WTC11 (cell line): ENCODE measurements at regions not wholly inside any gene's neighbourhood (a gene's known extent, or its start where the extent isn't known, plus 50 kb on each side); places are given as distances from the start of the nearest gene placed in this dataset.

Experiments used
- CTCF ChIP-seq: fragments of 200-600 bp; IDR thresholded peaks from 2 replicates; pipeline ENCODE4 v1.8.0; 2022; ENCODE audit warnings: antibody characterized with exemption
- ESRRA ChIP-seq: sonication (generic); formaldehyde crosslinking; IDR thresholded peaks from 2 replicates; pipeline ENCODE4 v1.8.1; 2022; ENCODE audit warnings: mild to moderate bottlenecking, missing genetic modification reagents, borderline replicate concordance
- ETV6 ChIP-seq: sonication (generic); formaldehyde crosslinking; IDR thresholded peaks from 2 replicates; pipeline ENCODE4 v1.8.1; 2022; ENCODE audit warnings: mild to moderate bottlenecking, missing genetic modification reagents
- FOXK1 ChIP-seq: sonication (generic); formaldehyde crosslinking; IDR thresholded peaks from 2 replicates; pipeline ENCODE4 v1.8.0; 2022; ENCODE audit warnings: mild to moderate bottlenecking, moderate library complexity, missing genetic modification reagents
- HMGXB4 ChIP-seq: sonication (generic); formaldehyde crosslinking; IDR thresholded peaks from 2 replicates; pipeline ENCODE4 v1.8.1; 2023; ENCODE audit warnings: mild to moderate bottlenecking, moderate library complexity, missing genetic modification reagents
- NR1H2 ChIP-seq: sonication (generic); formaldehyde crosslinking; IDR thresholded peaks from 2 replicates; pipeline ENCODE4 v1.9.0; 2021; ENCODE audit warnings: mild to moderate bottlenecking, moderate library complexity, missing genetic modification reagents
- SMAD4 ChIP-seq: sonication (generic); formaldehyde crosslinking; IDR thresholded peaks from 2 replicates; pipeline ENCODE4 v1.8.0; 2022; ENCODE audit warnings: mild to moderate bottlenecking, missing genetic modification reagents
- ZNF423 ChIP-seq: fragments of 250-450 bp; sonication (Bioruptor Pico); IDR thresholded peaks from 2 replicates; pipeline ENCODE4 v2.1.2; 2022; ENCODE audit warnings: mild to moderate bottlenecking, moderate library complexity
- TF ChIP-seq, protein P1 (sequence below): sonication (generic); formaldehyde crosslinking; IDR thresholded peaks from 2 replicates; pipeline ENCODE4 v1.8.0; 2023; ENCODE audit warnings: missing genetic modification reagents, mild to moderate bottlenecking, borderline replicate concordance
- TF ChIP-seq, protein P2 (sequence below): sonication (generic); formaldehyde crosslinking; IDR thresholded peaks from 2 replicates; pipeline ENCODE4 v1.8.1; 2022; ENCODE audit warnings: mild to moderate bottlenecking, moderate library complexity, missing genetic modification reagents
- TF ChIP-seq, protein P3 (sequence below): fragments of 250-450 bp; sonication (Bioruptor Pico); IDR thresholded peaks from 2 replicates; pipeline ENCODE4 v2.1.2; 2022; ENCODE audit warnings: mild to moderate bottlenecking, moderate library complexity
- TF ChIP-seq, protein P4 (sequence below): sonication (generic); formaldehyde crosslinking; IDR thresholded peaks from 2 replicates; pipeline ENCODE4 v1.8.0; 2022; ENCODE audit warnings: mild to moderate bottlenecking, missing genetic modification reagents
- TF ChIP-seq, protein P5 (sequence below): sonication (generic); formaldehyde crosslinking; IDR thresholded peaks from 2 replicates; pipeline ENCODE4 v1.8.0; 2022; ENCODE audit warnings: mild to moderate bottlenecking, missing genetic modification reagents
- TF ChIP-seq, protein P6 (sequence below): sonication (generic); formaldehyde crosslinking; IDR thresholded peaks from 2 replicates; pipeline ENCODE4 v1.8.0; 2022; ENCODE audit warnings: missing genetic modification reagents

- TF ChIP-seq FOXK1 (CRISPR knock-in tag) (no peak), CTCF (no peak), ETV6 (no peak), ESRRA (CRISPR knock-in tag) (no peak), ZNF423 (CRISPR knock-in tag) (no peak), HMGXB4 (CRISPR knock-in tag) (no peak), NR1H2 (CRISPR knock-in tag) (no peak), SMAD4 (CRISPR knock-in tag) (no peak)
- TF ChIP-seq, protein P1, sequence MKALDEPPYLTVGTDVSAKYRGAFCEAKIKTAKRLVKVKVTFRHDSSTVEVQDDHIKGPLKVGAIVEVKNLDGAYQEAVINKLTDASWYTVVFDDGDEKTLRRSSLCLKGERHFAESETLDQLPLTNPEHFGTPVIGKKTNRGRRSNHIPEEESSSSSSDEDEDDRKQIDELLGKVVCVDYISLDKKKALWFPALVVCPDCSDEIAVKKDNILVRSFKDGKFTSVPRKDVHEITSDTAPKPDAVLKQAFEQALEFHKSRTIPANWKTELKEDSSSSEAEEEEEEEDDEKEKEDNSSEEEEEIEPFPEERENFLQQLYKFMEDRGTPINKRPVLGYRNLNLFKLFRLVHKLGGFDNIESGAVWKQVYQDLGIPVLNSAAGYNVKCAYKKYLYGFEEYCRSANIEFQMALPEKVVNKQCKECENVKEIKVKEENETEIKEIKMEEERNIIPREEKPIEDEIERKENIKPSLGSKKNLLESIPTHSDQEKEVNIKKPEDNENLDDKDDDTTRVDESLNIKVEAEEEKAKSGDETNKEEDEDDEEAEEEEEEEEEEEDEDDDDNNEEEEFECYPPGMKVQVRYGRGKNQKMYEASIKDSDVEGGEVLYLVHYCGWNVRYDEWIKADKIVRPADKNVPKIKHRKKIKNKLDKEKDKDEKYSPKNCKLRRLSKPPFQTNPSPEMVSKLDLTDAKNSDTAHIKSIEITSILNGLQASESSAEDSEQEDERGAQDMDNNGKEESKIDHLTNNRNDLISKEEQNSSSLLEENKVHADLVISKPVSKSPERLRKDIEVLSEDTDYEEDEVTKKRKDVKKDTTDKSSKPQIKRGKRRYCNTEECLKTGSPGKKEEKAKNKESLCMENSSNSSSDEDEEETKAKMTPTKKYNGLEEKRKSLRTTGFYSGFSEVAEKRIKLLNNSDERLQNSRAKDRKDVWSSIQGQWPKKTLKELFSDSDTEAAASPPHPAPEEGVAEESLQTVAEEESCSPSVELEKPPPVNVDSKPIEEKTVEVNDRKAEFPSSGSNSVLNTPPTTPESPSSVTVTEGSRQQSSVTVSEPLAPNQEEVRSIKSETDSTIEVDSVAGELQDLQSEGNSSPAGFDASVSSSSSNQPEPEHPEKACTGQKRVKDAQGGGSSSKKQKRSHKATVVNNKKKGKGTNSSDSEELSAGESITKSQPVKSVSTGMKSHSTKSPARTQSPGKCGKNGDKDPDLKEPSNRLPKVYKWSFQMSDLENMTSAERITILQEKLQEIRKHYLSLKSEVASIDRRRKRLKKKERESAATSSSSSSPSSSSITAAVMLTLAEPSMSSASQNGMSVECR (CRISPR knock-in tag), result no peak
- TF ChIP-seq, protein P2, sequence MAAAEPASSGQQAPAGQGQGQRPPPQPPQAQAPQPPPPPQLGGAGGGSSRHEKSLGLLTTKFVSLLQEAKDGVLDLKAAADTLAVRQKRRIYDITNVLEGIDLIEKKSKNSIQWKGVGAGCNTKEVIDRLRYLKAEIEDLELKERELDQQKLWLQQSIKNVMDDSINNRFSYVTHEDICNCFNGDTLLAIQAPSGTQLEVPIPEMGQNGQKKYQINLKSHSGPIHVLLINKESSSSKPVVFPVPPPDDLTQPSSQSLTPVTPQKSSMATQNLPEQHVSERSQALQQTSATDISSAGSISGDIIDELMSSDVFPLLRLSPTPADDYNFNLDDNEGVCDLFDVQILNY (CRISPR knock-in tag), result no peak
- TF ChIP-seq, protein P3, sequence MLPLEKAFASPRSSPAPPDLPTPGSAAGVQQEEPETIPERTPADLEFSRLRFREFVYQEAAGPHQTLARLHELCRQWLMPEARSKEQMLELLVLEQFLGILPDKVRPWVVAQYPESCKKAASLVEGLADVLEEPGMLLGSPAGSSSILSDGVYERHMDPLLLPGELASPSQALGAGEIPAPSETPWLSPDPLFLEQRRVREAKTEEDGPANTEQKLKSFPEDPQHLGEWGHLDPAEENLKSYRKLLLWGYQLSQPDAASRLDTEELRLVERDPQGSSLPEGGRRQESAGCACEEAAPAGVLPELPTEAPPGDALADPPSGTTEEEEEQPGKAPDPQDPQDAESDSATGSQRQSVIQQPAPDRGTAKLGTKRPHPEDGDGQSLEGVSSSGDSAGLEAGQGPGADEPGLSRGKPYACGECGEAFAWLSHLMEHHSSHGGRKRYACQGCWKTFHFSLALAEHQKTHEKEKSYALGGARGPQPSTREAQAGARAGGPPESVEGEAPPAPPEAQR, result no peak
- TF ChIP-seq, protein P4, sequence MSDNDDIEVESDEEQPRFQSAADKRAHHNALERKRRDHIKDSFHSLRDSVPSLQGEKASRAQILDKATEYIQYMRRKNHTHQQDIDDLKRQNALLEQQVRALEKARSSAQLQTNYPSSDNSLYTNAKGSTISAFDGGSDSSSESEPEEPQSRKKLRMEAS (CRISPR knock-in tag), result no peak
- TF ChIP-seq, protein P5, sequence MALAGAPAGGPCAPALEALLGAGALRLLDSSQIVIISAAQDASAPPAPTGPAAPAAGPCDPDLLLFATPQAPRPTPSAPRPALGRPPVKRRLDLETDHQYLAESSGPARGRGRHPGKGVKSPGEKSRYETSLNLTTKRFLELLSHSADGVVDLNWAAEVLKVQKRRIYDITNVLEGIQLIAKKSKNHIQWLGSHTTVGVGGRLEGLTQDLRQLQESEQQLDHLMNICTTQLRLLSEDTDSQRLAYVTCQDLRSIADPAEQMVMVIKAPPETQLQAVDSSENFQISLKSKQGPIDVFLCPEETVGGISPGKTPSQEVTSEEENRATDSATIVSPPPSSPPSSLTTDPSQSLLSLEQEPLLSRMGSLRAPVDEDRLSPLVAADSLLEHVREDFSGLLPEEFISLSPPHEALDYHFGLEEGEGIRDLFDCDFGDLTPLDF (CRISPR knock-in tag), result no peak
- TF ChIP-seq, protein P6, sequence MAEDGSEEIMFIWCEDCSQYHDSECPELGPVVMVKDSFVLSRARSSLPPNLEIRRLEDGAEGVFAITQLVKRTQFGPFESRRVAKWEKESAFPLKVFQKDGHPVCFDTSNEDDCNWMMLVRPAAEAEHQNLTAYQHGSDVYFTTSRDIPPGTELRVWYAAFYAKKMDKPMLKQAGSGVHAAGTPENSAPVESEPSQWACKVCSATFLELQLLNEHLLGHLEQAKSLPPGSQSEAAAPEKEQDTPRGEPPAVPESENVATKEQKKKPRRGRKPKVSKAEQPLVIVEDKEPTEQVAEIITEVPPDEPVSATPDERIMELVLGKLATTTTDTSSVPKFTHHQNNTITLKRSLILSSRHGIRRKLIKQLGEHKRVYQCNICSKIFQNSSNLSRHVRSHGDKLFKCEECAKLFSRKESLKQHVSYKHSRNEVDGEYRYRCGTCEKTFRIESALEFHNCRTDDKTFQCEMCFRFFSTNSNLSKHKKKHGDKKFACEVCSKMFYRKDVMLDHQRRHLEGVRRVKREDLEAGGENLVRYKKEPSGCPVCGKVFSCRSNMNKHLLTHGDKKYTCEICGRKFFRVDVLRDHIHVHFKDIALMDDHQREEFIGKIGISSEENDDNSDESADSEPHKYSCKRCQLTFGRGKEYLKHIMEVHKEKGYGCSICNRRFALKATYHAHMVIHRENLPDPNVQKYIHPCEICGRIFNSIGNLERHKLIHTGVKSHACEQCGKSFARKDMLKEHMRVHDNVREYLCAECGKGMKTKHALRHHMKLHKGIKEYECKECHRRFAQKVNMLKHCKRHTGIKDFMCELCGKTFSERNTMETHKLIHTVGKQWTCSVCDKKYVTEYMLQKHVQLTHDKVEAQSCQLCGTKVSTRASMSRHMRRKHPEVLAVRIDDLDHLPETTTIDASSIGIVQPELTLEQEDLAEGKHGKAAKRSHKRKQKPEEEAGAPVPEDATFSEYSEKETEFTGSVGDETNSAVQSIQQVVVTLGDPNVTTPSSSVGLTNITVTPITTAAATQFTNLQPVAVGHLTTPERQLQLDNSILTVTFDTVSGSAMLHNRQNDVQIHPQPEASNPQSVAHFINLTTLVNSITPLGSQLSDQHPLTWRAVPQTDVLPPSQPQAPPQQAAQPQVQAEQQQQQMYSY (CRISPR knock-in tag), result no peak
Observed at GRCh38 chr1:175810305-175810704, 66.9 kb upstream of the TNR start.
